ENCODE measurements at regions not wholly inside any gene's neighbourhood (a gene's known extent, or its start where the extent isn't known, plus 50 kb on each side); places are given as distances from the start of the nearest gene placed in this dataset.

- peak overlapping the region; percentile 55 for H3K27ac ChIP-seq (ENCODE audit: insufficient read depth, low read depth, low read length, poor library complexity, severe bottlenecking)
Measured at GRCh38 chr9:97747201-97747965, 50.2 kb upstream of the XPA start.

GRCh38 chr9:97748525-97748924 is 51.4 kb upstream of the XPA start:
- no peak overlapping the region for H3K4me3 ChIP-seq (ENCODE audit: insufficient read depth, low read depth, low read length)
- H3K36me3 ChIP-seq (ENCODE audit: control insufficient read depth, insufficient read depth, low read length), result no peaks in the 10 kb centered on the region
- H3K27me3 ChIP-seq (ENCODE audit: control insufficient read depth, insufficient read depth, low read length, poor library complexity, severe bottlenecking), result peaks cover 13% of the 10 kb centered on the region
- H3K4me1 ChIP-seq (ENCODE audit: control insufficient read depth, insufficient read depth, low read length), result peaks cover 21% of the 10 kb centered on the region
- WGBS, 2 experiments, result 70 to 100% methylated on average over 1 of the region's 1 CpG
- H3K27ac ChIP-seq (ENCODE audit: insufficient read depth, low read depth, low read length, poor library complexity, severe bottlenecking), result no peak overlapping the region
- no peaks in the 10 kb centered on the region for H3K9me3 ChIP-seq (ENCODE audit: control insufficient read depth, low read length)

More at GRCh38 chr9:97747201-97747965, 50.2 kb upstream of the XPA start:
- 54 to 58% methylated on average over 4 of the region's 4 CpGs for WGBS, 2 experiments
- H3K9me3 ChIP-seq (ENCODE audit: control insufficient read depth, low read length), result no peaks in the 10 kb centered on the region
- peaks cover 21% of the 10 kb centered on the region for H3K4me1 ChIP-seq (ENCODE audit: control insufficient read depth, insufficient read depth, low read length)
- H3K36me3 ChIP-seq (ENCODE audit: control insufficient read depth, insufficient read depth, low read length), result no peaks in the 10 kb centered on the region
- H3K27me3 ChIP-seq (ENCODE audit: control insufficient read depth, insufficient read depth, low read length, poor library complexity, severe bottlenecking), result peaks cover 24% of the 10 kb centered on the region
- H3K4me3 ChIP-seq (ENCODE audit: insufficient read depth, low read depth, low read length), result no peak overlapping the region

- Histone ChIP-seq H3K9me3 (ENCODE audit: control insufficient read depth, low read length) (no peaks in the 10 kb centered on the region), H3K4me1 (ENCODE audit: control insufficient read depth, insufficient read depth, low read length) (peaks cover 21% of the 10 kb centered on the region), H3K36me3 (ENCODE audit: control insufficient read depth, insufficient read depth, low read length) (no peaks in the 10 kb centered on the region), H3K27me3 (ENCODE audit: control insufficient read depth, insufficient read depth, low read length, poor library complexity, severe bottlenecking) (peaks cover 3% of the 10 kb centered on the region), H3K4me3 (ENCODE audit: insufficient read depth, low read depth, low read length) (no peak overlapping the region), H3K27ac (ENCODE audit: insufficient read depth, low read depth, low read length, poor library complexity, severe bottlenecking) (no peak overlapping the region)
- 86 to 88% methylated on average over 3 of the region's 3 CpGs for WGBS, 2 experiments
Measured at GRCh38 chr9:97749928-97750327, 52.8 kb upstream of the XPA start.

- Histone ChIP-seq H3K4me3 (ENCODE audit: insufficient read depth, low read depth, low read length) (no peak overlapping the region), H3K9me3 (ENCODE audit: control insufficient read depth, low read length) (no peaks in the 10 kb centered on the region), H3K27me3 (ENCODE audit: control insufficient read depth, insufficient read depth, low read length, poor library complexity, severe bottlenecking) (no peaks in the 10 kb centered on the region), H3K4me1 (ENCODE audit: control insufficient read depth, insufficient read depth, low read length) (peaks cover 20% of the 10 kb centered on the region), H3K27ac (ENCODE audit: insufficient read depth, low read depth, low read length, poor library complexity, severe bottlenecking) (no peak overlapping the region), H3K36me3 (ENCODE audit: control insufficient read depth, insufficient read depth, low read length) (no peaks in the 10 kb centered on the region)
Measured at GRCh38 chr9:97751531-97751930, 54.4 kb upstream of the XPA start.

GRCh38 chr9:97752274-97752673 is 55.1 kb upstream of the XPA start:
- H3K27me3 ChIP-seq (ENCODE audit: control insufficient read depth, insufficient read depth, low read length, poor library complexity, severe bottlenecking), result no peaks in the 10 kb centered on the region
- no peak overlapping the region for H3K4me3 ChIP-seq (ENCODE audit: insufficient read depth, low read depth, low read length)
- no peaks in the 10 kb centered on the region for H3K9me3 ChIP-seq (ENCODE audit: control insufficient read depth, low read length)
- no peak overlapping the region for H3K27ac ChIP-seq (ENCODE audit: insufficient read depth, low read depth, low read length, poor library complexity, severe bottlenecking)
- peaks cover 12% of the 10 kb centered on the region for H3K4me1 ChIP-seq (ENCODE audit: control insufficient read depth, insufficient read depth, low read length)
- WGBS, 2 experiments, result 94 to 97% methylated on average over 2 of the region's 2 CpGs
- no peaks in the 10 kb centered on the region for H3K36me3 ChIP-seq (ENCODE audit: control insufficient read depth, insufficient read depth, low read length)

- Histone ChIP-seq H3K4me1 (ENCODE audit: control insufficient read depth, insufficient read depth, low read length) (peaks cover 3% of the 10 kb centered on the region), H3K27me3 (ENCODE audit: control insufficient read depth, insufficient read depth, low read length, poor library complexity, severe bottlenecking) (no peaks in the 10 kb centered on the region), H3K27ac (ENCODE audit: insufficient read depth, low read depth, low read length, poor library complexity, severe bottlenecking) (no peak overlapping the region), H3K9me3 (ENCODE audit: control insufficient read depth, low read length) (no peaks in the 10 kb centered on the region), H3K36me3 (ENCODE audit: control insufficient read depth, insufficient read depth, low read length) (no peaks in the 10 kb centered on the region), H3K4me3 (ENCODE audit: insufficient read depth, low read depth, low read length) (no peak overlapping the region)
Measured at GRCh38 chr9:97753364-97753763, 56.2 kb upstream of the XPA start.

GRCh38 chr9:97753975-97754374 is 56.8 kb upstream of the XPA start:
- Histone ChIP-seq H3K36me3 (ENCODE audit: control insufficient read depth, insufficient read depth, low read length) (no peaks in the 10 kb centered on the region), H3K27ac (ENCODE audit: insufficient read depth, low read depth, low read length, poor library complexity, severe bottlenecking) (no peak overlapping the region), H3K27me3 (ENCODE audit: control insufficient read depth, insufficient read depth, low read length, poor library complexity, severe bottlenecking) (no peaks in the 10 kb centered on the region), H3K4me3 (ENCODE audit: insufficient read depth, low read depth, low read length) (no peak overlapping the region), H3K9me3 (ENCODE audit: control insufficient read depth, low read length) (no peaks in the 10 kb centered on the region), H3K4me1 (ENCODE audit: control insufficient read depth, insufficient read depth, low read length) (no peaks in the 10 kb centered on the region)
- 84 to 85% methylated on average over 2 of the region's 2 CpGs for WGBS, 2 experiments

GRCh38 chr9:97755618-97756267 is 58.6 kb upstream of the XPA start:
- Histone ChIP-seq H3K4me3 (ENCODE audit: insufficient read depth, low read depth, low read length) (no peak overlapping the region), H3K36me3 (ENCODE audit: control insufficient read depth, insufficient read depth, low read length) (no peaks in the 10 kb centered on the region), H3K9me3 (ENCODE audit: control insufficient read depth, low read length) (no peaks in the 10 kb centered on the region), H3K27ac (ENCODE audit: insufficient read depth, low read depth, low read length, poor library complexity, severe bottlenecking) (no peak overlapping the region), H3K4me1 (ENCODE audit: control insufficient read depth, insufficient read depth, low read length) (no peaks in the 10 kb centered on the region), H3K27me3 (ENCODE audit: control insufficient read depth, insufficient read depth, low read length, poor library complexity, severe bottlenecking) (peaks cover 7% of the 10 kb centered on the region)
- 89 to 94% methylated on average over 4 of the region's 4 CpGs for WGBS, 2 experiments

- H3K9me3 ChIP-seq (ENCODE audit: control insufficient read depth, low read length), result no peaks in the 10 kb centered on the region
- H3K27me3 ChIP-seq (ENCODE audit: control insufficient read depth, insufficient read depth, low read length, poor library complexity, severe bottlenecking), result peaks cover 13% of the 10 kb centered on the region
- H3K4me3 ChIP-seq (ENCODE audit: insufficient read depth, low read depth, low read length), result no peak overlapping the region
- no peak overlapping the region for H3K27ac ChIP-seq (ENCODE audit: insufficient read depth, low read depth, low read length, poor library complexity, severe bottlenecking)
- H3K4me1 ChIP-seq (ENCODE audit: control insufficient read depth, insufficient read depth, low read length), result no peaks in the 10 kb centered on the region
- no peaks in the 10 kb centered on the region for H3K36me3 ChIP-seq (ENCODE audit: control insufficient read depth, insufficient read depth, low read length)
- WGBS, 2 experiments, result 68 to 76% methylated on average over 3 of the region's 3 CpGs
Measured at GRCh38 chr9:97756991-97757390, 59.9 kb upstream of the XPA start.

GRCh38 chr9:97758334-97758916 is 61.3 kb upstream of the XPA start:
- Histone ChIP-seq H3K27ac (ENCODE audit: insufficient read depth, low read depth, low read length, poor library complexity, severe bottlenecking) (no peak overlapping the region), H3K9me3 (ENCODE audit: control insufficient read depth, low read length) (no peaks in the 10 kb centered on the region), H3K4me1 (ENCODE audit: control insufficient read depth, insufficient read depth, low read length) (no peaks in the 10 kb centered on the region), H3K27me3 (ENCODE audit: control insufficient read depth, insufficient read depth, low read length, poor library complexity, severe bottlenecking) (peaks cover 16% of the 10 kb centered on the region), H3K36me3 (ENCODE audit: control insufficient read depth, insufficient read depth, low read length) (no peaks in the 10 kb centered on the region), H3K4me3 (ENCODE audit: insufficient read depth, low read depth, low read length) (no peak overlapping the region)
- 84 to 94% methylated on average over 7 of the region's 7 CpGs for WGBS, 2 experiments

Measured in ectodermal cell (in vitro differentiated cells).